ENCODE measurements at regions not wholly inside any gene's neighbourhood (a gene's known extent, or its start where the extent isn't known, plus 50 kb on each side); places are given as distances from the start of the nearest gene placed in this dataset.

DNA sequence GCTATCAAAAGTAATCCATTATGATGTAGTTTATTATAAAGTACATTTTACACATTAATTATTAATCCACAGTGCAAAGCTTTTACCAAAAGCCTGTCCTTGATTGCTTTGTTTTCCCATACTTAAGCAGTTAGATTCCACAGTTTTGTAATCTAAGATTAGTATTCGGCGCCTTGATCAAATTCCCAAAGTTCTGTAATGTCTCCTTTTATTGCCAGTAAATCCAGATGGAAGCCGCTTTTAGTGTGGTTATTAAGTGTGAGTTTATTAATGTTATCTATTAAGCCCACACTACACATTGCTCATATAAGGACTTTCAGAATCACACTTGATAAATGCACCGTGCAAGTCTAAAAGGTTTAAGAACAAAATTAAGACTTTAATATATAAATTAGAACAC is 199.2 kb upstream of the PKN2 start:
- ChIA-PET CTCF (no interaction called here), POLR2A (no interaction called here)
- no peak for ATAC-seq

More for the DNA sequence above, 199.2 kb upstream of the PKN2 start:
- Mint-ChIP-seq H3K4me3 (no peak overlapping the region), H3K27ac (no peak overlapping the region), H3K27me3 (ENCODE audit: low read depth) (no peaks in the 10 kb centered on the region), H3K4me1 (no peaks in the 10 kb centered on the region), H3K36me3 (no peaks in the 10 kb centered on the region), H3K9me3 (no peaks in the 10 kb centered on the region)
- DNase-seq (ENCODE audit: low spot score) = no peak
- TF ChIP-seq, protein P1, sequence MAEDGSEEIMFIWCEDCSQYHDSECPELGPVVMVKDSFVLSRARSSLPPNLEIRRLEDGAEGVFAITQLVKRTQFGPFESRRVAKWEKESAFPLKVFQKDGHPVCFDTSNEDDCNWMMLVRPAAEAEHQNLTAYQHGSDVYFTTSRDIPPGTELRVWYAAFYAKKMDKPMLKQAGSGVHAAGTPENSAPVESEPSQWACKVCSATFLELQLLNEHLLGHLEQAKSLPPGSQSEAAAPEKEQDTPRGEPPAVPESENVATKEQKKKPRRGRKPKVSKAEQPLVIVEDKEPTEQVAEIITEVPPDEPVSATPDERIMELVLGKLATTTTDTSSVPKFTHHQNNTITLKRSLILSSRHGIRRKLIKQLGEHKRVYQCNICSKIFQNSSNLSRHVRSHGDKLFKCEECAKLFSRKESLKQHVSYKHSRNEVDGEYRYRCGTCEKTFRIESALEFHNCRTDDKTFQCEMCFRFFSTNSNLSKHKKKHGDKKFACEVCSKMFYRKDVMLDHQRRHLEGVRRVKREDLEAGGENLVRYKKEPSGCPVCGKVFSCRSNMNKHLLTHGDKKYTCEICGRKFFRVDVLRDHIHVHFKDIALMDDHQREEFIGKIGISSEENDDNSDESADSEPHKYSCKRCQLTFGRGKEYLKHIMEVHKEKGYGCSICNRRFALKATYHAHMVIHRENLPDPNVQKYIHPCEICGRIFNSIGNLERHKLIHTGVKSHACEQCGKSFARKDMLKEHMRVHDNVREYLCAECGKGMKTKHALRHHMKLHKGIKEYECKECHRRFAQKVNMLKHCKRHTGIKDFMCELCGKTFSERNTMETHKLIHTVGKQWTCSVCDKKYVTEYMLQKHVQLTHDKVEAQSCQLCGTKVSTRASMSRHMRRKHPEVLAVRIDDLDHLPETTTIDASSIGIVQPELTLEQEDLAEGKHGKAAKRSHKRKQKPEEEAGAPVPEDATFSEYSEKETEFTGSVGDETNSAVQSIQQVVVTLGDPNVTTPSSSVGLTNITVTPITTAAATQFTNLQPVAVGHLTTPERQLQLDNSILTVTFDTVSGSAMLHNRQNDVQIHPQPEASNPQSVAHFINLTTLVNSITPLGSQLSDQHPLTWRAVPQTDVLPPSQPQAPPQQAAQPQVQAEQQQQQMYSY (CRISPR knock-in tag; IDR thresholded peaks at IDR 0.05) = no peak
- TF ChIP-seq FOXP1 (CRISPR knock-in tag; IDR thresholded peaks at IDR 0.05; ENCODE audit: borderline replicate concordance) = no peak
- no peak for TF ChIP-seq EMX1 (CRISPR knock-in tag; IDR thresholded peaks at IDR 0.05)
- TF ChIP-seq, protein P2, sequence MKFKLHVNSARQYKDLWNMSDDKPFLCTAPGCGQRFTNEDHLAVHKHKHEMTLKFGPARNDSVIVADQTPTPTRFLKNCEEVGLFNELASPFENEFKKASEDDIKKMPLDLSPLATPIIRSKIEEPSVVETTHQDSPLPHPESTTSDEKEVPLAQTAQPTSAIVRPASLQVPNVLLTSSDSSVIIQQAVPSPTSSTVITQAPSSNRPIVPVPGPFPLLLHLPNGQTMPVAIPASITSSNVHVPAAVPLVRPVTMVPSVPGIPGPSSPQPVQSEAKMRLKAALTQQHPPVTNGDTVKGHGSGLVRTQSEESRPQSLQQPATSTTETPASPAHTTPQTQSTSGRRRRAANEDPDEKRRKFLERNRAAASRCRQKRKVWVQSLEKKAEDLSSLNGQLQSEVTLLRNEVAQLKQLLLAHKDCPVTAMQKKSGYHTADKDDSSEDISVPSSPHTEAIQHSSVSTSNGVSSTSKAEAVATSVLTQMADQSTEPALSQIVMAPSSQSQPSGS (CRISPR knock-in tag; IDR thresholded peaks at IDR 0.05; ENCODE audit: borderline replicate concordance, low read depth) = no peak
- TF ChIP-seq, protein P3, sequence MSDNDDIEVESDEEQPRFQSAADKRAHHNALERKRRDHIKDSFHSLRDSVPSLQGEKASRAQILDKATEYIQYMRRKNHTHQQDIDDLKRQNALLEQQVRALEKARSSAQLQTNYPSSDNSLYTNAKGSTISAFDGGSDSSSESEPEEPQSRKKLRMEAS (CRISPR knock-in tag; IDR thresholded peaks at IDR 0.05) = no peak
- no peak for TF ChIP-seq ZNF416 (CRISPR knock-in tag; IDR thresholded peaks at IDR 0.05)
- no peak for TF ChIP-seq IRF2 (CRISPR knock-in tag; IDR thresholded peaks at IDR 0.05; ENCODE audit: borderline replicate concordance, low read depth)
- TF ChIP-seq, protein P4, sequence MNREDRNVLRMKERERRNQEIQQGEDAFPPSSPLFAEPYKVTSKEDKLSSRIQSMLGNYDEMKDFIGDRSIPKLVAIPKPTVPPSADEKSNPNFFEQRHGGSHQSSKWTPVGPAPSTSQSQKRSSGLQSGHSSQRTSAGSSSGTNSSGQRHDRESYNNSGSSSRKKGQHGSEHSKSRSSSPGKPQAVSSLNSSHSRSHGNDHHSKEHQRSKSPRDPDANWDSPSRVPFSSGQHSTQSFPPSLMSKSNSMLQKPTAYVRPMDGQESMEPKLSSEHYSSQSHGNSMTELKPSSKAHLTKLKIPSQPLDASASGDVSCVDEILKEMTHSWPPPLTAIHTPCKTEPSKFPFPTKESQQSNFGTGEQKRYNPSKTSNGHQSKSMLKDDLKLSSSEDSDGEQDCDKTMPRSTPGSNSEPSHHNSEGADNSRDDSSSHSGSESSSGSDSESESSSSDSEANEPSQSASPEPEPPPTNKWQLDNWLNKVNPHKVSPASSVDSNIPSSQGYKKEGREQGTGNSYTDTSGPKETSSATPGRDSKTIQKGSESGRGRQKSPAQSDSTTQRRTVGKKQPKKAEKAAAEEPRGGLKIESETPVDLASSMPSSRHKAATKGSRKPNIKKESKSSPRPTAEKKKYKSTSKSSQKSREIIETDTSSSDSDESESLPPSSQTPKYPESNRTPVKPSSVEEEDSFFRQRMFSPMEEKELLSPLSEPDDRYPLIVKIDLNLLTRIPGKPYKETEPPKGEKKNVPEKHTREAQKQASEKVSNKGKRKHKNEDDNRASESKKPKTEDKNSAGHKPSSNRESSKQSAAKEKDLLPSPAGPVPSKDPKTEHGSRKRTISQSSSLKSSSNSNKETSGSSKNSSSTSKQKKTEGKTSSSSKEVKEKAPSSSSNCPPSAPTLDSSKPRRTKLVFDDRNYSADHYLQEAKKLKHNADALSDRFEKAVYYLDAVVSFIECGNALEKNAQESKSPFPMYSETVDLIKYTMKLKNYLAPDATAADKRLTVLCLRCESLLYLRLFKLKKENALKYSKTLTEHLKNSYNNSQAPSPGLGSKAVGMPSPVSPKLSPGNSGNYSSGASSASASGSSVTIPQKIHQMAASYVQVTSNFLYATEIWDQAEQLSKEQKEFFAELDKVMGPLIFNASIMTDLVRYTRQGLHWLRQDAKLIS (CRISPR knock-in tag; IDR thresholded peaks at IDR 0.05; ENCODE audit: borderline replicate concordance) = no peak
- TF ChIP-seq GABPB1 (CRISPR knock-in tag; IDR thresholded peaks at IDR 0.05) = no peak
- TF ChIP-seq, protein P5, sequence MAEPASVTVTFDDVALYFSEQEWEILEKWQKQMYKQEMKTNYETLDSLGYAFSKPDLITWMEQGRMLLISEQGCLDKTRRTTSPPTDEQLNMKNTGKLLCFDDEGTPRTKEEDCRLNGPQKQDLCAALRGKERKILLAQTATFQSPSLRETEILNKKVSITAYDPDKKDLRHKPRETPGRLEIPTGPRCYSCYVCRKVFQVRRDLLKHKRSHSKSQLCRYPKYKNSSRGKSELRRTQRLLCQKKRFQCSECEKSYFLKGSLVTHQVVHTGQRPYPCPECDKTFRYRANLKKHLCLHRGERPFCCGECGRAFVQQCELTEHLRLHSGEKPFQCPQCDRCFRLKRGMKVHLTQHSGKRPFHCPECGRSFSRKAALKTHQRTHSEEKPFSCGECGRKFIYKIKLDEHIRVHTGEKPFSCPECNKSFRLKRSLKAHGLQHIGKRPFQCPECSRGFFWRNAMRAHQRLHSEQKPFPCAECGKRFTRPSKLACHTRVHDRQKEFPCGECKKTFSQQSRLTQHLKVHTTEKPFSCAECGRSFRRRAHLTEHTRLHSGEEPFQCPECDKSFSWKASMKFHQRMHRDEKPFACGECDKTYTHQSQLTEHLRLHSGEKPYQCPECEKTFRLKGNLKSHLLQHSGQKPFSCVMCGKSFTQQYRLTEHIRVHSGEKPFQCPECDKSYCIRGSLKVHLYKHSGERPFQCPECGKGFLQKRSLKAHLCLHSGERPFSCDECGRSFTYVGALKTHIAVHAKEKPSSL (CRISPR knock-in tag; conservative IDR thresholded peaks at IDR 0.05) = no peak
- no peak for TF ChIP-seq SOX15 (CRISPR knock-in tag; IDR thresholded peaks at IDR 0.05)
- TF ChIP-seq, protein P6, sequence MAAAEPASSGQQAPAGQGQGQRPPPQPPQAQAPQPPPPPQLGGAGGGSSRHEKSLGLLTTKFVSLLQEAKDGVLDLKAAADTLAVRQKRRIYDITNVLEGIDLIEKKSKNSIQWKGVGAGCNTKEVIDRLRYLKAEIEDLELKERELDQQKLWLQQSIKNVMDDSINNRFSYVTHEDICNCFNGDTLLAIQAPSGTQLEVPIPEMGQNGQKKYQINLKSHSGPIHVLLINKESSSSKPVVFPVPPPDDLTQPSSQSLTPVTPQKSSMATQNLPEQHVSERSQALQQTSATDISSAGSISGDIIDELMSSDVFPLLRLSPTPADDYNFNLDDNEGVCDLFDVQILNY (CRISPR knock-in tag; IDR thresholded peaks at IDR 0.05) = no peak
- no peak for TF ChIP-seq ZNF423 (CRISPR knock-in tag; IDR thresholded peaks at IDR 0.05)
- TF ChIP-seq, protein P7, sequence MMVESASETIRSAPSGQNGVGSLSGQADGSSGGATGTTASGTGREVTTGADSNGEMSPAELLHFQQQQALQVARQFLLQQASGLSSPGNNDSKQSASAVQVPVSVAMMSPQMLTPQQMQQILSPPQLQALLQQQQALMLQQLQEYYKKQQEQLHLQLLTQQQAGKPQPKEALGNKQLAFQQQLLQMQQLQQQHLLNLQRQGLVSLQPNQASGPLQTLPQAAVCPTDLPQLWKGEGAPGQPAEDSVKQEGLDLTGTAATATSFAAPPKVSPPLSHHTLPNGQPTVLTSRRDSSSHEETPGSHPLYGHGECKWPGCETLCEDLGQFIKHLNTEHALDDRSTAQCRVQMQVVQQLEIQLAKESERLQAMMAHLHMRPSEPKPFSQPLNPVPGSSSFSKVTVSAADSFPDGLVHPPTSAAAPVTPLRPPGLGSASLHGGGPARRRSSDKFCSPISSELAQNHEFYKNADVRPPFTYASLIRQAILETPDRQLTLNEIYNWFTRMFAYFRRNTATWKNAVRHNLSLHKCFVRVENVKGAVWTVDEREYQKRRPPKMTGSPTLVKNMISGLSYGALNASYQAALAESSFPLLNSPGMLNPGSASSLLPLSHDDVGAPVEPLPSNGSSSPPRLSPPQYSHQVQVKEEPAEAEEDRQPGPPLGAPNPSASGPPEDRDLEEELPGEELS (CRISPR knock-in tag; IDR thresholded peaks at IDR 0.05) = no peak
- TF ChIP-seq MXD4 (CRISPR knock-in tag; IDR thresholded peaks at IDR 0.05; ENCODE audit: borderline replicate concordance) = no peak
- TF ChIP-seq, protein P8, sequence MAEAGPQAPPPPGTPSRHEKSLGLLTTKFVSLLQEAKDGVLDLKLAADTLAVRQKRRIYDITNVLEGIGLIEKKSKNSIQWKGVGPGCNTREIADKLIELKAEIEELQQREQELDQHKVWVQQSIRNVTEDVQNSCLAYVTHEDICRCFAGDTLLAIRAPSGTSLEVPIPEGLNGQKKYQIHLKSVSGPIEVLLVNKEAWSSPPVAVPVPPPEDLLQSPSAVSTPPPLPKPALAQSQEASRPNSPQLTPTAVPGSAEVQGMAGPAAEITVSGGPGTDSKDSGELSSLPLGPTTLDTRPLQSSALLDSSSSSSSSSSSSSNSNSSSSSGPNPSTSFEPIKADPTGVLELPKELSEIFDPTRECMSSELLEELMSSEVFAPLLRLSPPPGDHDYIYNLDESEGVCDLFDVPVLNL (CRISPR knock-in tag; IDR thresholded peaks at IDR 0.05; ENCODE audit: borderline replicate concordance, low read depth) = no peak
